ENCODE measurements at regions not wholly inside any gene's neighbourhood (a gene's known extent, or its start where the extent isn't known, plus 50 kb on each side); places are given as distances from the start of the nearest gene placed in this dataset.

- DNase-seq (ENCODE audit: low spot score): no peak
These were observed 50.1 kb upstream of the PIEZO2 start for GRCh38 chr18:11199477-11199876.
